ENCODE measurements at regions not wholly inside any gene's neighbourhood (a gene's known extent, or its start where the extent isn't known, plus 50 kb on each side); places are given as distances from the start of the nearest gene placed in this dataset.

DNA sequence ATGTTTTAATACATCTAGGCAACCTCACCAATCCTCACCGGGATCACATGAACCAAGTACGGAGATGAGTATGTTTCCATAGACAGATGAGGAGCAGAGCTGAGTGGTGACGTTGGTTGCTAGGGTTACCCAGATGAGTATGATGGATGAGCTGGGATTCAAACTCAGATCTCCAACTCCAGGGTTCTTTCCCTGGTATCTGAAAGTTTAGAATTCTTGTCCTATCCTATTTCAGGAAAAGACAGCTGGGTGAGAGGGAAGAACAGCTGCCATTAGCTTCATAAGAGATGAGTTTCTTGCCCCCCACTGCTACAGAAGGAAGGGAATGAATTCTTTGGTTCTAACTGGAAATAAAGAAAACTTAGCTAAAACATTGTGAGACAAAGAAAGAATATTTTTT, 728.9 kb upstream of the TBX3 start:
- ATAC-seq (no peak), DNase-seq (no peak)
- no peaks in the 10 kb centered on the region for H3K36me3 Mint-ChIP-seq (ENCODE audit: low read depth)
- peaks cover 5% of the 10 kb centered on the region for H3K9me3 Mint-ChIP-seq
- H3K4me3 Mint-ChIP-seq: no peak overlapping the region
- no peaks in the 10 kb centered on the region for H3K4me1 Mint-ChIP-seq
- H3K27me3 Mint-ChIP-seq: no peaks in the 10 kb centered on the region
- no peak overlapping the region for H3K27ac Mint-ChIP-seq

DNA sequence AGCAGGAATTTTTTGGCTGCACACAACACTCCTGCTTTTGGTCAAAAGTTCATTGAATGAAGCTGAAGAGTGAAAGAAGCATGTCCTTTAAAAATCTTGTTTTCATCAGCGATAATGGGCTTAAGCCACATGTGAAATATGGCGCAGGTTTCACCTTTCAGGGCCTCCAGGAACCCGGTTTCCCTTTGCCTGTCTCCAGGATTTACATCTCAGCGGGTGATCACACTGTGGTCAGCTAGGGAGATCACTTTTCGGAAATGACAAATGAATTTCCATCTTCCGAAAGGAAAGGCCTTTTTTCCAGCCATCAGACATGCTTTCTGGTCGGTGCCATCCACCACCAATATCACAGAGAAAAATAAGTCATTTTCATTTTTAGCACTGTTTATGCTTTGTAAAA, 727.1 kb upstream of the TBX3 start:
- H3K4me3 Mint-ChIP-seq: no peak overlapping the region
- DNase-seq (no peak), ATAC-seq (no peak)
- peaks cover 1% of the 10 kb centered on the region for H3K27me3 Mint-ChIP-seq
- no peaks in the 10 kb centered on the region for H3K9me3 Mint-ChIP-seq
- no peaks in the 10 kb centered on the region for H3K36me3 Mint-ChIP-seq (ENCODE audit: low read depth)
- H3K27ac Mint-ChIP-seq: no peak overlapping the region
- no peaks in the 10 kb centered on the region for H3K4me1 Mint-ChIP-seq

DNA sequence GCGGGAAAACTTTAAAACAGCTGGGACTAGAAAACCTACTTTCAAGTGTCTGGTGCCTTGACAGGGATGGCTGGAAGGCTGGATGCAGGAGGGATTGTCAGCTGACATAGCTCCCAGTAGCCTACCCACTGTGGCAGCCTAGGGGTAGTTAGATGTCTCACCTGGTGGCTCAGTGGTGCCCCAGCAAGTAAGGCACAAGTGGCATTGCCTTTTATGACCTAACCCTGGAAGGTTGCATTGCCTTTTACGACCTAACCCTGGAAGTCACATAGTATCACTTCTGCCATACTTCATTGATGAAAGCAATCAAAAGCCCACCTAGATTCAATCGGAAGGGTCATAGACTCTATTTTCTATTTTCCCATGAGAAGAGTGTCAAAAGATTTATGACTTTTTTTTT, 724.7 kb upstream of the TBX3 start:
- Mint-ChIP-seq H3K9me3 (no peaks in the 10 kb centered on the region), H3K36me3 (ENCODE audit: low read depth) (no peaks in the 10 kb centered on the region), H3K4me3 (no peak overlapping the region), H3K27me3 (peaks cover 1% of the 10 kb centered on the region), H3K4me1 (no peaks in the 10 kb centered on the region), H3K27ac (no peak overlapping the region)
- no peak for DNase-seq
- no peak for ATAC-seq

DNA sequence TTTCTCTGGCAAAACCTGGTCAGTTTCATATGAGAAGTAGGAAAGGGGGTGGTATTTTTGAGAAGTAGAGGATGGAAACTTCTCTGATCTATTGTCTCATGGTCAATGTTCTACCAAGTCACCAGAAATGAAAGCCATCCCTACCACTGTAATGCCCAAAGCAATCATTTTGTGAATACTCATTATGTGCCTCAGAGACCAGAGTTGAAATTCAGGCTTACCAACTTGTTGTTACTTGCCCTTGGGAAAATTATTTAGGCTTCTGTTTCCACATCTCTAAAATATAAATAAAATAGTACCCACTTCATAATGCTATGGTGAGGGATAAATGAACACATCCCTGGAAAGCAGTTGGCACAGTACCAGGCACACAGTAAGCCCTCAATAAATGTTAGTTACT, 723.7 kb upstream of the TBX3 start:
- Mint-ChIP-seq H3K36me3 (ENCODE audit: low read depth) (no peaks in the 10 kb centered on the region), H3K4me1 (no peaks in the 10 kb centered on the region), H3K4me3 (no peak overlapping the region), H3K9me3 (no peaks in the 10 kb centered on the region), H3K27me3 (peaks cover 1% of the 10 kb centered on the region), H3K27ac (no peak overlapping the region)
- no peak for DNase-seq
- no peak for ATAC-seq

DNA sequence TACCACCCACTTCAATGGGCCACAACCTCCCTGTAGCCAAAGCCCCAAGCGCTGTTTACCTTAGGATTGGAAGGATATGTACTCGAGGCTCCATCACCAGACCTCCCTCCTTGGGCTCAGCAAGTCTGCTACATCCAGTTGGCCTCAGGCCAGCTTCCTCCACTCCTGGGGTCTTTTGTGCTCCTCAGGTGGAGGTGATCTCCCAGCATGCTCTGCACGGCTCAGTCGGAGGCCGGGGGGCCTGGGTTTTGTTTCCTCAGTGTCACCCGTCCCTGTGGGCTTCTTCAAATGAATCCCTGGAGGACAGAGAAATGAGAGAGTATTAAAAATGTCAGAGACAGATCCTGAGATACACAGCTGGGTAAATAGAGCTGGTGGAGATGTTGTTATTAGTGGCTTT, 723.1 kb upstream of the TBX3 start:
- Mint-ChIP-seq H3K4me1 (no peaks in the 10 kb centered on the region), H3K36me3 (ENCODE audit: low read depth) (no peaks in the 10 kb centered on the region), H3K9me3 (no peaks in the 10 kb centered on the region), H3K27ac (no peak overlapping the region), H3K4me3 (no peak overlapping the region), H3K27me3 (peaks cover 1% of the 10 kb centered on the region)
- no peak for ATAC-seq
- no peak for DNase-seq

DNA sequence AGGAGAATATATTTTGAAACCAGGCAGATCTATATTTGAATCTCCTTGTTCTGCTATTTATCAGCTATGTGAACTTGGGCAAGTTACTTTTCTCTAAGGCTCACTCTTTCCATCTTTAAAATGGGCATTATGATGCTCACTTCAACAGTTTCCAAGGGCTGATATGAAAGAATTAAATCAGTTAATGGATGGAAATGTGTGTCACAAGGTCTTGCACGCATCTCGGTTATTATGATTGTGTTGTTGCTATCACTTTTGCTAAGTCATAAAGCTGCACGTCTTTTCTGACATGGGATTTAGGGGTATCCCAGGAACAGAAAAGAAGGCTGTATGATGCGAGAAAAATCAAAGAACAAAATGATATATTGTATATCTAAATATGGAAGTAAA, 721.5 kb upstream of the TBX3 start:
- ATAC-seq (no peak), DNase-seq (no peak)
- no peak overlapping the region for H3K4me3 Mint-ChIP-seq
- no peak overlapping the region for H3K27ac Mint-ChIP-seq
- no peaks in the 10 kb centered on the region for H3K9me3 Mint-ChIP-seq
- H3K27me3 Mint-ChIP-seq: peaks cover 1% of the 10 kb centered on the region
- no peaks in the 10 kb centered on the region for H3K4me1 Mint-ChIP-seq
- H3K36me3 Mint-ChIP-seq (ENCODE audit: low read depth): no peaks in the 10 kb centered on the region

DNA sequence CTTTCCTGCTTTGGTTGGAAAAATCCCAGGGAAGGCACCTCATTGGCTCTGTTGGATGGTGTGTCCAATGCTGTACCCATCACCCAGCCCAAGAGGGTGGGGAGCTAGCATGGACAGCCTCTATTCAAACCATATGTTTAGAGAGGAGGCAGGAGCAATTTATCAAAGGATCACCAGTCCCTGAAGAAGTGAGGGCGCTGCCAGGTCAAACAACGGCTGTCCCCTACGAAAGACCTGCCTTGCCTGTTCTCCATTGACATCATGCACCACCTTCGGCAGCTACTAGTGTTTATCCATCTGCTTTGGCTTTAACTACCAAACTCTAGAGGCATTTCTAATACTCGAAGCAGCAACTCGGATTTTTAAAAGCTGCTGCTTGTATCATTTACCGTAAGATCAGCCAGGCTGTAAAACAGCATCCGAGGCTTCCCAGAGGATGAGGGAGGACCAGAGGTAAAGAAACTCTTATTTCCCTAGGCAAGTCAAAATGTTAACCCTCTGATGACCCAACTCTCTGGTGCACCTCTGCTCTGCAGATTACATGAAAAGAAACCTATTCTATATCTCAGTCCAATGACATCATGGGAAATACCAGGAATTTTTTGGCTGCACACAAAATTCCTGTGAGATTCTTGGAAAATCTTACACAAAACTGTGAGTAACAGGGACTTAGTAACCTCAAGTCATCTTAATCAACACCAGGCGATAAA, 720.9 kb upstream of the TBX3 start:
- Mint-ChIP-seq H3K4me1 (no peaks in the 10 kb centered on the region), H3K36me3 (ENCODE audit: low read depth) (no peaks in the 10 kb centered on the region), H3K9me3 (no peaks in the 10 kb centered on the region), H3K4me3 (no peak overlapping the region), H3K27me3 (peaks cover 1% of the 10 kb centered on the region), H3K27ac (no peak overlapping the region)
- DNase-seq: no peak
- no peak for ATAC-seq

DNA sequence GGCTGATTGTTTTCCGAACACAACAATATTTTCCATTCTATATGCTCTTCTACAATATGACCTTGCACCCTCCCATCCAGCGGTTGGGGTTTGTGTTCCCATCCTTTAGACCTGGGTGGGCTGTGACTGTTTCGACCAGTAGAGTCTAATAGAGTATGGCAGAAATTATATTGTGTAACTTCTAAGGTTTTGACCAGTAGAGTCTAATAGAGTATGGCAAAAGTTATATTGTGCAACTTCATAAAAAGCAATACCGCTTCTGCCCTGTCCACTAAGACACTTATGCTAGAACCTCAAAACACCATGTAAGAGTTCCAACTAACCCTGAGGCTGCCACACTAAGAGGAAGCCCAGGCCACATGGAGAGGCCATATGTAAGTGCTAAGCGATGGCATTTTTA, 719.7 kb upstream of the TBX3 start:
- Mint-ChIP-seq H3K9me3 (no peaks in the 10 kb centered on the region), H3K4me3 (no peak overlapping the region), H3K4me1 (no peaks in the 10 kb centered on the region), H3K27me3 (peaks cover 1% of the 10 kb centered on the region), H3K36me3 (ENCODE audit: low read depth) (no peaks in the 10 kb centered on the region), H3K27ac (no peak overlapping the region)
- DNase-seq (no peak), ATAC-seq (no peak)

DNA sequence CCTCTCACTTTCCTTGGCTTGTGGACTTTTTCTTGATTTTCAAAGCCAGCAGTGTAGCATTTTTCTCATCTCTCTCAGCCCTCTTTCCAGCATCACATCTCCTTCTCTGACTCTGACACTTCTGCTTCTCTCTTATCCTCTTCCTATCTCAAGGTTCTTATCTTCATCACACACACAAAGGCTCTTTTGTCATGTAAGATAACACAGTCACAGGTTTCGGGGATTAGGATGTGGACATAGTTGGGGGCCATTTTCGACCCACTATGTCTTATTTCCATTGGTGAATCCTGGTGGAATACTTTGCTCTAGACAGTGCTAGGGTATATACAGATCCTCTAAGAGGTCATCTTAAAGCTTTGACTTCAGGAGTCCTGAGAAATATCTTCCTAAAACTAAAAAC, 719.3 kb upstream of the TBX3 start:
- H3K4me3 Mint-ChIP-seq: no peak overlapping the region
- no peaks in the 10 kb centered on the region for H3K36me3 Mint-ChIP-seq (ENCODE audit: low read depth)
- no peaks in the 10 kb centered on the region for H3K9me3 Mint-ChIP-seq
- peaks cover 1% of the 10 kb centered on the region for H3K27me3 Mint-ChIP-seq
- ATAC-seq (no peak), DNase-seq (no peak)
- no peak overlapping the region for H3K27ac Mint-ChIP-seq
- H3K4me1 Mint-ChIP-seq: no peaks in the 10 kb centered on the region

DNA sequence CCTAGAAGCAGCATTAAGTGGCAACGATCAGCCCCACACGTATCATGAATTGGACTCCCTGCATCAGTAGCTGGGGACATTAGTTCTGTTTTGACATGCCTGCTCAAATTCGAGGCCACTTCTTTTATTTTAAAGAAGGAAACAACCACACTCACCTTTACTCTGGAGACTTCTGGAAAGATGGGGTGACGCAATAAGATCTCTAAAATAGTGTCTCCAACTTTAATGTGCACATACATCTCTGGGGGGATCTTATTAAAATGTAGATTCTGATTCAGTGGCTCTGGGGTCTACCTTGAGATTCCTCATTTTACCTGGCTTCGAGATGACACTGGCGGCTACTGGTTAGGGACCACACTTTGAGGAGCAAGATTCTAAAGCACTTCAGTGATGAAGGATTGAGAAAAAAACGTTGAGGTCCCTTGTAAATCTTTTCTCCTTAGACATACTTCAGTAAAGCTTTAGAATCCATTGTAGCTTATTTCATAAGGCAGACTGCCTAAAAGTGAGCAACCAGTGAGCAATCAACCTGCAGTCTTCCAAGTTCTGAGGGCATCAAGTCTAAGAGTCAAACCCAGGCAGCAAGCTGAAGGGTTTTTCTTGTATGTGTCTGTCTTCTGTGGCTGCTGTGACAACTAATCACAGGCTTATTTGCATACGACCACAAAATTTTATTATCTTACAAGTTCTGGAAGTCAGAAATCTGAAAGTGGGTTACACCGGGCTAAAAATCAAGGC, 718.6 kb upstream of the TBX3 start:
- Mint-ChIP-seq H3K4me1 (no peaks in the 10 kb centered on the region), H3K36me3 (ENCODE audit: low read depth) (no peaks in the 10 kb centered on the region), H3K9me3 (no peaks in the 10 kb centered on the region), H3K27me3 (peaks cover 1% of the 10 kb centered on the region), H3K4me3 (no peak overlapping the region), H3K27ac (no peak overlapping the region)
- no peak for DNase-seq
- no peak for ATAC-seq

DNA sequence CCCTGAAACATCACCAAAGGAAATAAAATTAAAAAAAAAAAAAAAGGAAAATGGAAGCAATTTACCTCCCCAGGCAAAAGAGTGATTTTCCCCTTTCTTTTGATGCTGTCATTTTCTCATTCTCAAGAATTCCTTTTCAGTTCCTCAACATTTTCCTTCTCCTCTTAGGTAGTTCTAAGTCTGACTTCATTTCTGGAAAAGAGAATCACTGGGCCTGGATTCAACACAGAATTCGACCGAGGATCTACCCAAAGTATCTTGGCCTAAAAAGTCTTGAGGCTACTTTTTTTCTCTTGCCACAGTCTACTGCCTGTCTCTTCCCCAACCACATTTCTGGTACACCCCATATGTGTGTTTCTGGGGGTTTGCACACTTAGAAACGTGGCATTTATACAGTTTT, 717.8 kb upstream of the TBX3 start:
- no peak overlapping the region for H3K4me3 Mint-ChIP-seq
- ATAC-seq: no peak
- DNase-seq: no peak
- H3K4me1 Mint-ChIP-seq: no peaks in the 10 kb centered on the region
- H3K9me3 Mint-ChIP-seq: no peaks in the 10 kb centered on the region
- no peaks in the 10 kb centered on the region for H3K27me3 Mint-ChIP-seq
- H3K36me3 Mint-ChIP-seq (ENCODE audit: low read depth): no peaks in the 10 kb centered on the region
- H3K27ac Mint-ChIP-seq: no peak overlapping the region

DNA sequence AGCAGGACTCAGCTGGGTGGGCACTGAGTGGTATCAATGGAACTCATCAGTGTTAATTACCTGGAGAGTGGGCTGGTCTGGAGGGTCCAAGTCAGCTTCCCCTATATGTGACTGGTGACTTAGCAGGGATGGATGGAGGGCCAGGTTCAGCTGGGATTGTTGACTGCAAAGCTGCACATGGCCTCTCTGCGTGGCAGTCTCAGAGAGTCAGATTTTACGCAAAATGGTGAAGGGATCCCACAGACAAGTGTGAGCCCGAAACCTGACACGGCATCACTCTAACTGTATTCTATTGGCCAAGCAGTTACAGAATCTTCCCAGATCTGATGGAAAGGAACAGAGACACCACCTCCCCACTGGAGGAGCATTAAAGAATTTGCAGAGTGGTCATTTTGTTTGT, 716.0 kb upstream of the TBX3 start:
- H3K27ac Mint-ChIP-seq: no peak overlapping the region

DNA sequence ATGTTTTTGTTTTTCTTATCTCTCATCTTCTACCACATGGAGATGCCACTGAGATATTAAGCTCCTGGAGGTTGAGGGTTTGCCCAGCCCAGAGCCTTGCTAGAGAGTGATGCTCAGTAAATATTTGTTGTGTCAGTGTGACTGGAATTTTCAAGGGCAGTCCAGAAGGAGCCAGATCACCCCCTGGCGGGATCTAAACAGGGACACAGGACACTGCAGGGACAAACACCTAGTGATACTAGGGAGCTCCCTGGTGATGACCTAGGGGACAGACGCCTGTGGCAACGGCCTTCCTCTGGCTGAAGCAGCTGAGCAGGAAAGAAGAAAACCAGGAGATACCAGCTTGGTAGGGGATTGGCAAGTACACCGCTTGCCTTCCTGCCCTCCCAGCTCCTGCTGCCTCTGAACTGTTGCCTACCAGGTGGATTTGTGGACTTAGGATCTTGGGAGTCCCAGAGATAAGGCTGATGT, 714.4 kb upstream of the TBX3 start:
- Mint-ChIP-seq H3K36me3 (ENCODE audit: low read depth) (no peaks in the 10 kb centered on the region), H3K4me3 (no peak overlapping the region), H3K27ac (no peak overlapping the region), H3K4me1 (no peaks in the 10 kb centered on the region), H3K9me3 (peaks cover 8% of the 10 kb centered on the region), H3K27me3 (no peaks in the 10 kb centered on the region)
- DNase-seq: no peak
- no peak for ATAC-seq

More for the DNA sequence above, 716.0 kb upstream of the TBX3 start:
- H3K36me3 Mint-ChIP-seq (ENCODE audit: low read depth): no peaks in the 10 kb centered on the region
- DNase-seq (no peak), ATAC-seq (no peak)
- H3K4me3 Mint-ChIP-seq: no peak overlapping the region
- H3K27me3 Mint-ChIP-seq: no peaks in the 10 kb centered on the region
- peaks cover 4% of the 10 kb centered on the region for H3K9me3 Mint-ChIP-seq
- H3K4me1 Mint-ChIP-seq: no peaks in the 10 kb centered on the region

DNA sequence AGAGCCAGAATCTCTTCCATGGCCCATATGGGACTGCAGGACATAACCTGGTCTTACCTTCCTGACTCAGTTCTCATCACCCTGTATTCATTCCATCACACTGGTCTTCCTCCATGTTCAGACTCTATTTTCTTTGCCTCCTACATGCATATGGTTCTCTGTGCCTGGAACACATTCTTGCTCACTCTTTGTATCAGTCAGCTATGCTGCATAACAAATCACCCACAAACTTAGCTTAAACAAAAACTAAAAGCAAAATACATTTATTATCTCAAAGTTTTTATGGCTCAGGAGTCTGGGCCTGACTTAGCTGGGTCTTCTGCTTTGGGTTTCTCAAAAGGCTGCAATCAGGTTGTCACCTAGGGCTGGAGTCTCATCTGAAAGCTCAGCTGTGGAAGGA, 712.6 kb upstream of the TBX3 start:
- Mint-ChIP-seq H3K27me3 (no peaks in the 10 kb centered on the region), H3K4me1 (no peaks in the 10 kb centered on the region), H3K4me3 (no peak overlapping the region), H3K27ac (no peak overlapping the region), H3K9me3 (peaks cover 8% of the 10 kb centered on the region), H3K36me3 (ENCODE audit: low read depth) (no peaks in the 10 kb centered on the region)
- no peak for ATAC-seq
- no peak for DNase-seq

DNA sequence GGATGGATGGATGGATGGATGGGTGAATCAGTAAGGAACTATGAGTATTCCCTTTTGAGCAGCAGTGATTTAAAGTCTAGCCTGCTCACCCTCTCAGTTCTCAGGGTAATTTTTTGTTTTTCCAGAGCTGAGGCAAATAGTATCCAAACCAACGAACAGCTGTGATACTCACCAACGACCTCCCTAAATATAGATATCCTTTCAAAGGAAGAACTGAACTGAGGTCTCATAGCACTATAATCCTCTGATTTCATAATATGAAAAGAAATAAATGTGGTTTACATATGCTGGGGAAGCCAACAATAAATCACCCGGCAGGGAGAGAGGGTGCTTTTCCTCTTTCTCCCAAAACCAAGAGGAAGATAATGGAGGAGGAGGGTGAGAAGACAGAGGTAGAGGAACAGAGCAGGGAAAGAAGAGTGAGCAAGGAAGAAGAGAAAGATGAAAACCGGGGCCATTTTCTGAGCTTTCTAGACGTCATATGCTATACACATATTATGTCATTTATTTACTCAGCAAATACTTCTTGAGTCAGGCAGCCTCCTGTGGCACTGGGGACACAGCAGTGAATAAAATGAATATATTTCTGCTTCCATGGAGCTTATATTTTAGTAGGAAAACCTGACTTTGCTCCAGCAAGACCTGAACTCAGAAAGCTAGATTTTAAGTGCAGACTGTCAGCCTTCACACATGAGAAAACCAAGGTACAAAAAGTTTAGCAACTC, 710.7 kb upstream of the TBX3 start:
- no peak for ATAC-seq
- no peaks in the 10 kb centered on the region for H3K36me3 Mint-ChIP-seq (ENCODE audit: low read depth)
- H3K27ac Mint-ChIP-seq: no peak overlapping the region
- no peaks in the 10 kb centered on the region for H3K4me1 Mint-ChIP-seq
- DNase-seq: no peak
- H3K4me3 Mint-ChIP-seq: no peak overlapping the region
- no peaks in the 10 kb centered on the region for H3K27me3 Mint-ChIP-seq
- peaks cover 12% of the 10 kb centered on the region for H3K9me3 Mint-ChIP-seq

Data from activated naive CD8-positive, alpha-beta T cell treated with anti-CD3 and anti-CD28 coated beads, Interleukin-2, amount 50 U/mL, for 24 hours (primary cell).